ENCODE measurements at regions not wholly inside any gene's neighbourhood (a gene's known extent, or its start where the extent isn't known, plus 50 kb on each side); places are given as distances from the start of the nearest gene placed in this dataset.

GRCh38 chr13:22496803-22497508 lies 683.8 kb upstream of the SGCG start (continued):
- no peak for TF ChIP-seq SRSF9 (IDR thresholded peaks at IDR 0.05; ENCODE audit: borderline replicate concordance, low read depth, low read length)
- no peak for TF ChIP-seq RBM15 (IDR thresholded peaks at IDR 0.05; ENCODE audit: insufficient read depth, low read length)

GRCh38 chr13:22497991-22498780 lies 682.6 kb upstream of the SGCG start:
- FAIRE-seq = no peak
- no peaks in the 10 kb centered on the region for H3K9me1 ChIP-seq (ENCODE audit: control insufficient read depth, insufficient read depth, low read length)
- H3K4me1 ChIP-seq (replicated peaks in 1 of 2; ENCODE audit: control insufficient read depth in 2 of 2, insufficient read depth in 2 of 2, low read length in 2 of 2) = no peaks in the 10 kb centered on the region
- no peak overlapping the region for H3K9ac ChIP-seq (ENCODE audit: insufficient read depth in 1 of 2, low read depth in 2 of 2, low read length in 2 of 2)
- H3K4me2 ChIP-seq (ENCODE audit: insufficient read depth, low read length) = no peak overlapping the region
- BruUV-seq (replicated peaks) = no TSS peak
- no peak overlapping the region for H3K27ac ChIP-seq (ENCODE audit: extremely low read depth, low read depth, low read length)
- in situ Hi-C loops (cut with MboI) = no loop called here
- intact Hi-C loops (cut with micrococcal nuclease) = no loop called here
- H3K27me3 ChIP-seq (ENCODE audit: control insufficient read depth in 2 of 2, insufficient read depth in 2 of 2, low read length in 2 of 2) = no peaks in the 10 kb centered on the region; a peak in 1 of 5 replicates
- 2% methylated on average over 10 of the region's 16 CpGs for whole genome bisulfite sequencing (ENCODE audit: insufficient coverage, low coverage, missing lambda C conversion rate)
- no peaks in the 10 kb centered on the region for H3K79me2 ChIP-seq (ENCODE audit: control insufficient read depth, insufficient read depth, low read length)
- H3K9me3 ChIP-seq (replicated peaks; ENCODE audit: control insufficient read depth, insufficient read depth, low read depth, low read length) = no peaks in the 10 kb centered on the region
- DNase-seq (ENCODE audit: extremely low read depth in 1 of 4, low spot score in 3 of 4) = no peak
- CTCF ChIA-PET (ENCODE audit: low intra/inter-chr PET ratio) = no interaction called here
- H3K4me3 ChIP-seq = no peak overlapping the region
- no peaks in the 10 kb centered on the region for H4K20me1 ChIP-seq (replicated peaks; ENCODE audit: control insufficient read depth, insufficient read depth, low read length)
- POLR2A ChIA-PET = no interaction called here
- H2AFZ ChIP-seq (ENCODE audit: low read depth, low read length) = no peak overlapping the region
- ATAC-seq = no peak
- H3K36me3 ChIP-seq (ENCODE audit: control insufficient read depth, insufficient read depth, low read length) = no peaks in the 10 kb centered on the region
- no peak for TF ChIP-seq PHB2 (IDR thresholded peaks at IDR 0.05; ENCODE audit: low read depth)
- no peak for TF ChIP-seq BMI1 (IDR thresholded peaks at IDR 0.05; ENCODE audit: low read length)
- TF ChIP-seq ZNF124 (CRISPR knock-in tag; IDR thresholded peaks at IDR 0.05) = no peak
- no peak for TF ChIP-seq RCOR1 (IDR thresholded peaks at IDR 0.05; ENCODE audit: borderline replicate concordance in 1 of 2, low read depth in 2 of 2, low read length in 2 of 2)
- no peak for TF ChIP-seq ZKSCAN8 (CRISPR knock-in tag; IDR thresholded peaks at IDR 0.05)
- TF ChIP-seq ZNF239 (CRISPR knock-in tag; IDR thresholded peaks at IDR 0.05) = no peak
- TF ChIP-seq RAD51 (IDR thresholded peaks at IDR 0.05; ENCODE audit: borderline replicate concordance, low read depth) = no peak
- TF ChIP-seq, protein P1, sequence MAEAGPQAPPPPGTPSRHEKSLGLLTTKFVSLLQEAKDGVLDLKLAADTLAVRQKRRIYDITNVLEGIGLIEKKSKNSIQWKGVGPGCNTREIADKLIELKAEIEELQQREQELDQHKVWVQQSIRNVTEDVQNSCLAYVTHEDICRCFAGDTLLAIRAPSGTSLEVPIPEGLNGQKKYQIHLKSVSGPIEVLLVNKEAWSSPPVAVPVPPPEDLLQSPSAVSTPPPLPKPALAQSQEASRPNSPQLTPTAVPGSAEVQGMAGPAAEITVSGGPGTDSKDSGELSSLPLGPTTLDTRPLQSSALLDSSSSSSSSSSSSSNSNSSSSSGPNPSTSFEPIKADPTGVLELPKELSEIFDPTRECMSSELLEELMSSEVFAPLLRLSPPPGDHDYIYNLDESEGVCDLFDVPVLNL (CRISPR knock-in tag; IDR thresholded peaks at IDR 0.05; ENCODE audit: low read depth) = no peak
- TF ChIP-seq, protein P2, sequence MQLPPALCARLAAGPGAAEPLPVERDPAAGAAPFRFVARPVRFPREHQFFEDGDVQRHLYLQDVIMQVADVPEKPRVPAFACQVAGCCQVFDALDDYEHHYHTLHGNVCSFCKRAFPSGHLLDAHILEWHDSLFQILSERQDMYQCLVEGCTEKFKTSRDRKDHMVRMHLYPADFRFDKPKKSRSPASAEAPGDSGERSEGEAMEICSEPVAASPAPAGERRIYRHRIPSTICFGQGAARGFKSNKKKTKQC (CRISPR knock-in tag; IDR thresholded peaks at IDR 0.05) = no peak
- TF ChIP-seq SMARCB1 (IDR thresholded peaks at IDR 0.05; ENCODE audit: insufficient read length, low read depth) = no peak
- TF ChIP-seq, protein P3, sequence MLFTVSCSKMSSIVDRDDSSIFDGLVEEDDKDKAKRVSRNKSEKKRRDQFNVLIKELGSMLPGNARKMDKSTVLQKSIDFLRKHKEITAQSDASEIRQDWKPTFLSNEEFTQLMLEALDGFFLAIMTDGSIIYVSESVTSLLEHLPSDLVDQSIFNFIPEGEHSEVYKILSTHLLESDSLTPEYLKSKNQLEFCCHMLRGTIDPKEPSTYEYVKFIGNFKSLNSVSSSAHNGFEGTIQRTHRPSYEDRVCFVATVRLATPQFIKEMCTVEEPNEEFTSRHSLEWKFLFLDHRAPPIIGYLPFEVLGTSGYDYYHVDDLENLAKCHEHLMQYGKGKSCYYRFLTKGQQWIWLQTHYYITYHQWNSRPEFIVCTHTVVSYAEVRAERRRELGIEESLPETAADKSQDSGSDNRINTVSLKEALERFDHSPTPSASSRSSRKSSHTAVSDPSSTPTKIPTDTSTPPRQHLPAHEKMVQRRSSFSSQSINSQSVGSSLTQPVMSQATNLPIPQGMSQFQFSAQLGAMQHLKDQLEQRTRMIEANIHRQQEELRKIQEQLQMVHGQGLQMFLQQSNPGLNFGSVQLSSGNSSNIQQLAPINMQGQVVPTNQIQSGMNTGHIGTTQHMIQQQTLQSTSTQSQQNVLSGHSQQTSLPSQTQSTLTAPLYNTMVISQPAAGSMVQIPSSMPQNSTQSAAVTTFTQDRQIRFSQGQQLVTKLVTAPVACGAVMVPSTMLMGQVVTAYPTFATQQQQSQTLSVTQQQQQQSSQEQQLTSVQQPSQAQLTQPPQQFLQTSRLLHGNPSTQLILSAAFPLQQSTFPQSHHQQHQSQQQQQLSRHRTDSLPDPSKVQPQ (CRISPR knock-in tag; IDR thresholded peaks at IDR 0.05; ENCODE audit: borderline replicate concordance) = no peak
- no peak for TF ChIP-seq BRD4 (IDR thresholded peaks at IDR 0.05)
- TF ChIP-seq, protein P4, sequence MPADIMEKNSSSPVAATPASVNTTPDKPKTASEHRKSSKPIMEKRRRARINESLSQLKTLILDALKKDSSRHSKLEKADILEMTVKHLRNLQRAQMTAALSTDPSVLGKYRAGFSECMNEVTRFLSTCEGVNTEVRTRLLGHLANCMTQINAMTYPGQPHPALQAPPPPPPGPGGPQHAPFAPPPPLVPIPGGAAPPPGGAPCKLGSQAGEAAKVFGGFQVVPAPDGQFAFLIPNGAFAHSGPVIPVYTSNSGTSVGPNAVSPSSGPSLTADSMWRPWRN (IDR thresholded peaks at IDR 0.05; ENCODE audit: low read depth) = no peak
